Aorta (tissue), 5 donors: ENCODE measurements at regions not wholly inside any gene's neighbourhood (a gene's known extent, or its start where the extent isn't known, plus 50 kb on each side); places are given as distances from the start of the nearest gene placed in this dataset.

Experiments used
- ATAC-seq: fragments of 200-7000 bp; cut with Tn5 transposase; one replicate; pipeline ENCODE4 v1.9.1; 2022; ENCODE audit warnings: moderate library complexity; ENCODE audit not compliant: low FRiP score
- DNase-seq, 2 donors: peaks; one replicate each; pipeline ENCODE4 v3.0.0-alpha.2; 2020
- H3K27ac ChIP-seq, 2 donors: one replicate each; pipeline ENCODE4 v1.5.1; 2013; ENCODE audit warnings: low read length in 2 of 2, mild to moderate bottlenecking in 2 of 2, moderate library complexity in 2 of 2, control low read depth in 1 of 2, inconsistent platforms in 1 of 2, low read depth in 1 of 2
- H3K27me3 ChIP-seq, 2 donors: one replicate each; pipeline ENCODE4 v1.6.1; 2013; ENCODE audit warnings: control low read depth in 1 of 2, low read length in 1 of 2, mild to moderate bottlenecking in 1 of 2, moderate library complexity in 1 of 2; ENCODE audit not compliant: insufficient read depth in 2 of 2, control insufficient read depth in 1 of 2
- H3K36me3 ChIP-seq, 2 donors: one replicate each; pipeline ENCODE4 v1.6.1; 2013; ENCODE audit warnings: control low read depth in 1 of 2, low read length in 1 of 2, mild to moderate bottlenecking in 1 of 2; ENCODE audit not compliant: insufficient read depth in 2 of 2, control insufficient read depth in 1 of 2
- H3K4me1 ChIP-seq, 2 donors: one replicate each; pipeline ENCODE4 v1.6.1; 2013; ENCODE audit warnings: low read length in 2 of 2, control low read depth in 1 of 2, mild to moderate bottlenecking in 1 of 2, moderate library complexity in 1 of 2; ENCODE audit not compliant: insufficient read depth in 2 of 2, control insufficient read depth in 1 of 2
- H3K4me3 ChIP-seq, 2 donors: one replicate each; pipeline ENCODE4 v1.5.1; 2013; ENCODE audit warnings: low read length in 2 of 2, control low read depth in 1 of 2, mild to moderate bottlenecking in 1 of 2
- H3K9me3 ChIP-seq: one replicate; pipeline ENCODE4 v1.6.1; 2013; ENCODE audit warnings: mild to moderate bottlenecking, low read length; ENCODE audit not compliant: control insufficient read depth
- WGBS, 2 donors: extraction: QIAGEN DNeasy Blood & Tissue Kit; methylation state at CpG; one replicate each; pipeline ENCODE4 v1.1.7; 2013; 5-methylcytosine and 5-hydroxymethylcytosine counted together
- intact Hi-C, 2 donors: fragments of 100-400 bp; cut with DNase I; formaldehyde crosslinking; loops; one replicate each; pipeline versions ENCODE4 v1.14.2 to v1.15.0; 2022
- donor health status: healthy with polysubstance abuse.
- donor health status: Bipolar disorder and iron deficiency.
- donor health status: DM: no; HTN: no; CAD: no.
- donor health status: DM: no; HTN: no; CAD: no.
- donor health status: DM: yes; HTN: yes; CAD: no.

DNA sequence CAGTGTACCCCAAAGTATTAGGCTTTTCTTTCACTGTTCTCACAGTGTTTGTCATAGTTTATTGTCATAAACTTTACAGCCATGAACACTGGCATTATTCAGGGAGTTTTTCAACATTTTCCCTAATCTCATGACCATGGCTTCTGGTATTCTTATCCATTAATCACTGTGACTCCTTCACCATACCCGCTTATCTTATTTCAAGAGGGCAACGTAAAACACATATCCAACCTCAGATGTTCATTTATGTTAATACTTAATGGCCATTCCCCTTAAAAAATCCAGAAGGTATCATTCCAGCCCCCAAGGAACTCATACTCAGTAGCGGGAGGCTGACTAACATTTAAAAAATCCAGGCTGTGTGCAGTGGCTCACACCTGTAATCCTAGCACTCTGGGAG is 78.5 kb upstream of the RGS4 start:
- H3K4me1 ChIP-seq, result no peaks in the 10 kb centered on the region
- intact Hi-C loops, result no loop called here
- H3K9me3 ChIP-seq, result no peaks in the 10 kb centered on the region
- ATAC-seq, result no peak
- H3K27me3 ChIP-seq, result no peaks in the 10 kb centered on the region
- DNase-seq, result no peak
- no peak overlapping the region for H3K27ac ChIP-seq
- 79 to 87% methylated on average over 3 of the region's 3 CpGs for WGBS, 2 donors
- H3K36me3 ChIP-seq, result no peaks in the 10 kb centered on the region
- H3K4me3 ChIP-seq, result no peak overlapping the region

DNA sequence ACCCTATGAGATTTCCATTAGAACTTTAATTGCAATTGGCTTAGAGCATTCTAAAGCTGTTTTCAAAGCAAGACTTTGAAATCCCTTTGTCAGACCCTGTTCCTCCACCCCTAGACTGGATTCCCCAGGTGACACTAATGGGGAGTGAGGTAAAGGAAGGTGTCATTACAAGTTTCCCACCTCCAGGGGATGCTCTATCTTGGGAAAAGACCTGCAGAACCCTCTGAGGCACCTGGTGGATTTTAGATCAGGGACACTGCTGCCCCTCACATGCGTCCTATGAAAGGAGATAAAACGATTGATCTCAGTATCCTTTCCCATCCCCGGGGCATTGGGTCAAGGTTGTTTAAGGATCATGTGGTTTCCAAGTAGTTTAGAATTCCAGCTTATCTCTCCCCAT is 80.3 kb upstream of the RGS4 start:
- ATAC-seq (no peak), DNase-seq (no peak)
- H3K36me3 ChIP-seq, result no peaks in the 10 kb centered on the region
- no peak overlapping the region for H3K4me3 ChIP-seq
- H3K27ac ChIP-seq, result no peak overlapping the region
- no peaks in the 10 kb centered on the region for H3K4me1 ChIP-seq
- no peaks in the 10 kb centered on the region for H3K9me3 ChIP-seq
- WGBS, 2 donors, result 80 to 86% methylated on average over 3 of the region's 3 CpGs
- intact Hi-C loops, result no loop called here
- no peaks in the 10 kb centered on the region for H3K27me3 ChIP-seq

DNA sequence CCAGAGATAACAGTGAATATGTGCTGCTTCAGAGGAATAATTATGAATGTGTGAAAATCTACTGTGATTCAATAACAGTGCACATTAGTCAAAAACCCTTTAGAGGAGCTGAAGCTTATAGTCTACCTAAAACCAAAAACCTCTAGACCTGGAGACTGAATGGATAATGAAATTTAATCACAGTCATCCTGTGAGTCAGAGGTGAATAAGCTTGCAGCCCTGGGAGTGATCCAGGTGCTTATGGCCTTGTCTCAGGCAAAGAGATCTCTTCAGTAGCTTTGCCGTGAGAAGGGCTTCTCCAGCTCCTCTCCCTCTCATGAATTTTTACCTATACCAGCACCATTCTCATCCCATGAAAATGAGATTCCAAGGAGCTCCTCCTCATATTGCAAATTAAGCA is 81.3 kb upstream of the RGS4 start:
- intact Hi-C loops, result no loop called here
- ATAC-seq (no peak), DNase-seq (no peak)
- no peaks in the 10 kb centered on the region for H3K4me1 ChIP-seq
- H3K27ac ChIP-seq, result no peak overlapping the region
- H3K9me3 ChIP-seq, result no peaks in the 10 kb centered on the region
- H3K36me3 ChIP-seq, result no peaks in the 10 kb centered on the region
- H3K27me3 ChIP-seq, result no peaks in the 10 kb centered on the region
- H3K4me3 ChIP-seq, result no peak overlapping the region
- 94 to 96% methylated on average over 1 of the region's 1 CpG for WGBS, 2 donors

DNA sequence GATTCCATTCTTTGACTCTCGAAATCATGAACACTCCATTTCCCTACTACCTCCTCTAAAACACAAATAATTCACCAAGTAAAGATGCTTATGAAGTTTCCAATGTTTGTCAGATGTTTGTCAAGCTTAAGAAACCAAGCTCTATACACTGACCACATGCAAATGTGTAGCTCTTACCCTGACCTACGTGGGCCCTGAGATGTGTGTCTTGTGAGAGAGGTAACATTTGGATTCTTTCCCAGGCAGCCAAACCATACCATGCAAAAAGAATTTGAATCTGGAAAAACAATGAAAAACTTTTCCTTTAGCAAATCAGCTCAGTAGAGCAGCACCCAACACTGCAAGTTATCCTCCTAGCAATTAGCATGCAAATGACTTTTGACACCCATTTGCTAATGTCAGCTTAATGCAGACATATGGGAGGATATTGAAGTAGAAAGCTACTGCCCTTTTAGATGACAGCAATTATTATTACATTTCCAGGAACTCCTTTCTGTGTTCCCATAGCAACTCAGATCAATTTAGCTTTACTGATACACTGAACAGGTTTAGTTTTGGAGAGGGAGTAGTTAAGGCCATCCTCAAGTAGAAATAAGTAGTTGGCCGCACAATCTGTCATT is 83.2 kb upstream of the RGS4 start:
- no peaks in the 10 kb centered on the region for H3K9me3 ChIP-seq
- 84 to 86% methylated on average over 3 of the region's 3 CpGs for WGBS, 2 donors
- ATAC-seq (no peak), DNase-seq (no peak)
- H3K36me3 ChIP-seq, result no peaks in the 10 kb centered on the region
- no peak overlapping the region for H3K4me3 ChIP-seq
- H3K4me1 ChIP-seq, result no peaks in the 10 kb centered on the region
- intact Hi-C loops, result no loop called here
- H3K27ac ChIP-seq, result no peak overlapping the region
- H3K27me3 ChIP-seq, result no peaks in the 10 kb centered on the region

DNA sequence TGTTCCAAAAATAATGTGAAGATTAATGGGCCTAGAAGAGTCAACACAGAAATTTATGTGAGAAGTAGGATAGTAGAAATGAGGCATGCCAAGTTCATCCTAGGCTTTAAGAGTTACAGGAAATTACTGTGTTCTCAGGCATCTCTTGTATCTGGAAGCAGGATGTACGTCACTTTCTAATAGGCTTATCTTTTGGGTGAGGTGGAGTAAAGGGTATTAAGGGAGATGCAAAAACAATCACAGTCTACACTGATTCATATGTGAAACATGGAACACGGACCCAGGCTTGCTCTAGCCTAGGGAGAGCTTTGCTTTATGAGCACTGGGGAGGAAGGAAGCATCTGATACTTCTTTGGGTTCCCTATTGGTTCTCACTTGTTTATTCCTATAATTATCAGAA is 84.5 kb upstream of the RGS4 start:
- Histone ChIP-seq H3K27me3 (no peaks in the 10 kb centered on the region), H3K4me1 (no peaks in the 10 kb centered on the region), H3K4me3 (no peak overlapping the region), H3K36me3 (no peaks in the 10 kb centered on the region), H3K9me3 (no peaks in the 10 kb centered on the region), H3K27ac (no peak overlapping the region)
- DNase-seq (no peak), ATAC-seq (no peak)
- 35 to 42% methylated on average over 2 of the region's 2 CpGs for WGBS, 2 donors
- intact Hi-C loops, result no loop called here

DNA sequence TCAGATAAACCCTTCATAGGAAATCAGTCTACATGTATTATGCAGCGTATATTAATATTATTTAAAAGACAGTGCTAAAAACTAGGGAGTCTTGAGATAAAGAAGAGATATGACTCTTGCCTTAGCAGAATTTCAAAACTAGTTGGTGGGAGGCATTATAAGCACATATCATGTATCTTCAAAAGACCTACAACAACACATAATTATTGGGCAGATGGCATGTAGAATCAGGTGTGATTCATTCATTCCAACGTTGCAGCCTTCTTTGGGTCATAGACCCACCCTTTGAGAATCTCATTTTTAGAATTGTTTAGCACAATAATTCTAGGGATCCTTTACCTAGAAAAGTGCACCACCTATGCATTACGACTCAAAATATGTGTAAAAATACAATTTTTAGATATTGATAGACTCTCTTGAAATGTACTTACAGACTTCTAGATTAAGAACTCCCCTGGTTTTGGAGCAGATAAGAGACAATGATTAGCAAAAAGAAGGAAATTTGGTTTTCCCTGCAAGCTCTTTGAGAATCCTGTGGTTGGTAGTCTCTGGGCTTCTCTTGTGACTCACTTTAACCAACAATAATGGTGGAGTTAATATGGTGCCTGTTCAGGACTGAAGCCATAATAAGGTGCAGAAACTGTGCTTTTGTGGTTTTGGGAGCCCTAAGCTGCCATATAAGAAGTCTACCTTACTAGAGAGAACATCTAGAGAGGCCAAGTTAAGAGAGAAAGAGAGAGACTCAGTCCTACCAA is 85.3 kb upstream of the RGS4 start:
- H3K27ac ChIP-seq, result no peak overlapping the region
- intact Hi-C loops, result no loop called here
- no peaks in the 10 kb centered on the region for H3K9me3 ChIP-seq
- H3K4me1 ChIP-seq, result no peaks in the 10 kb centered on the region
- no peaks in the 10 kb centered on the region for H3K36me3 ChIP-seq
- DNase-seq (no peak), ATAC-seq (no peak)
- WGBS, 2 donors, result 91 to 93% methylated on average over 3 of the region's 3 CpGs
- H3K27me3 ChIP-seq, result no peaks in the 10 kb centered on the region
- no peak overlapping the region for H3K4me3 ChIP-seq

DNA sequence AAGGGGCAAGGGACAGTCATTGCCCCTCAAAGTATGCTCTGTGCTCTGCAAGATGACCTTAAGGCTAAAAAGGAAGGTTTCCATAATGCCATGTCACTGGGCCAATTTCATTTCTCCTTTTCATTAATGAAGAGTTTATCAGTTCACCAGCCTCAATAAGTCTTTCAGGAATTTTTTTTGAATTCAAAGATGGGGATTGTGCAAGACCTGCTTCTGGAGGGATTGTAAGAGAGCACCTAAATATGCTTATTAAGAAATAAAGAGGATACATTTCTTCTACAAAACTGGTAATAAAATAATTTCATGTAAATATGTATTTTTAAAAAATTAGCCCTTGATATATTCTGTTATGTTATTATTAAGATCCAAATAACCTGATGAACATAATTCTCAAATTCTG is 86.8 kb upstream of the RGS4 start:
- Histone ChIP-seq H3K27me3 (no peaks in the 10 kb centered on the region), H3K27ac (no peak overlapping the region), H3K36me3 (no peaks in the 10 kb centered on the region), H3K4me3 (no peak overlapping the region), H3K9me3 (no peaks in the 10 kb centered on the region), H3K4me1 (no peaks in the 10 kb centered on the region)
- no peak for ATAC-seq
- intact Hi-C loops, result no loop called here
- no peak for DNase-seq

DNA sequence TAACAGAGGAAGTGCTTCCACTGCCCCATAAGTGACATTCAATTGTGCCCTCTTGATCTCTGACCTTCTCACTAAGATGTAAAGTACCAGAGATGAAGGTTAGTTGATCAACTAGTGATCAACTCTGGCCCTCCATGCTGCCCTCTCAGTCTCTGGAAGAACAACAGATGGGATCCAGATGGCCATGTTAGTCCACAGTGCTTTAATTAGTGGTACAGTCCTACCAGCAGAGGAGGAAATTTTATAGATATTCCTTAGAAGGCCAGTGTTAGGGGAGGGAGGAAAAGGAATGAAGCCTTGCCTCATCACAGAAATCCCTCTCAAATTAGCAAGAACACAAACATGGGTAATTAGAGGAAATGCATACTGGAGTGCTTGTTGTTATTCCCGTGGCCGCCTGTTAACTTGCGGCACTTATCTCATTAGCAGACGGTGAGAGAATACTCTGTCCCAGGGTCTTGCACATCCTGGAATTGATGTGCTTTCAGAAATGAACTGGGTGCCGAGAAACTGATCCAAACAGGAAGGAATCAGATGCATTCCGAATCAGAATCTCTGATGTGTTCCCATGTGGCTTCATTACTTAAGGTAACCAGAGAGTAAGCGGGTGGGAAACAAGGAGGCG is 91.1 kb upstream of the RGS4 start:
- Histone ChIP-seq H3K9me3 (no peaks in the 10 kb centered on the region), H3K27me3 (no peaks in the 10 kb centered on the region), H3K4me1 (no peaks in the 10 kb centered on the region), H3K27ac (no peak overlapping the region), H3K4me3 (no peak overlapping the region), H3K36me3 (no peaks in the 10 kb centered on the region)
- intact Hi-C loops, result no loop called here
- 75 to 81% methylated on average over 8 of the region's 8 CpGs for WGBS, 2 donors
- DNase-seq (no peak), ATAC-seq (no peak)

DNA sequence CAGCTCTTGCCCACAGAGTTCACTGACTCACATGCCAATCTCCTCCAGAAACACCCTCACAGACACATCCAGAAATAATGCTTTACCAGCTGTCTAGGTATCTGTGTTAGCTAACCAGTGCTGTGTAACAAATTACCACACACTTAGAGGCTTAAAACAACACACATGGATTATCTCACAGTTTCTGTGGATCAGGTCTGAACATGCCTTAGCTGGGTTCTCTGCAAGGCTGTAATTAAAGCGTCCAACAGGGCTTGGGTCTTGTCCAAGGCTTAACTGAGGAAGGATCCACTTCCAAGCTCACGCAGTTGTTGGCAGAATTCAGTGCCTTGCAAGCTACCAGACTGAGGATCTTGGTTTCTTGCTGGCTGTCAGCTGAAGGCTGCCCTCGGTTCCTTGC is 92.5 kb upstream of the RGS4 start:
- H3K27me3 ChIP-seq, result no peaks in the 10 kb centered on the region
- intact Hi-C loops, result no loop called here

More for the DNA sequence above, 92.5 kb upstream of the RGS4 start:
- DNase-seq (no peak), ATAC-seq (no peak)
- Histone ChIP-seq H3K4me1 (no peaks in the 10 kb centered on the region), H3K36me3 (no peaks in the 10 kb centered on the region), H3K4me3 (no peak overlapping the region), H3K9me3 (no peaks in the 10 kb centered on the region), H3K27ac (no peak overlapping the region)
- WGBS, 2 donors, result 33 to 43% methylated on average over 3 of the region's 3 CpGs
